ENCODE measurements at regions not wholly inside any gene's neighbourhood (a gene's known extent, or its start where the extent isn't known, plus 50 kb on each side); places are given as distances from the start of the nearest gene placed in this dataset.
"Not testable (repeated sequence)": the region's sequence is repeated elsewhere in the genome, so short reads cannot be mapped to it uniquely, and the experiment has no call there.

- intact Hi-C loops (cut with DNase I): no loop called here
- DNase-seq: no peak
Measured at GRCh38 chr5:71899865-71900342, 180.8 kb downstream of the CARTPT start.

GRCh38 chr5:71903808-71904207 lies 184.7 kb downstream of the CARTPT start:
- DNase-seq: no peak
- intact Hi-C loops (cut with DNase I): no loop called here

GRCh38 chr5:71904852-71905251 lies 185.8 kb downstream of the CARTPT start:
- intact Hi-C loops (cut with DNase I): no loop called here
- no peak for DNase-seq

GRCh38 chr5:71905834-71906711 lies 187.0 kb downstream of the CARTPT start:
- no peak for DNase-seq
- intact Hi-C loops (cut with DNase I): no loop called here

GRCh38 chr5:71907001-71907588 lies 188.0 kb downstream of the CARTPT start:
- intact Hi-C loops (cut with DNase I): no loop called here
- DNase-seq: no peak

- intact Hi-C loops (cut with DNase I): no loop called here
- no peak for DNase-seq
Measured at GRCh38 chr5:71907608-71908145, 188.6 kb downstream of the CARTPT start.

GRCh38 chr5:71910741-71911140 lies 191.7 kb downstream of the CARTPT start:
- intact Hi-C loops (cut with DNase I): no loop called here
- DNase-seq: no peak

GRCh38 chr5:71912021-71912420 lies 192.9 kb downstream of the CARTPT start:
- intact Hi-C loops (cut with DNase I): no loop called here

GRCh38 chr5:71914281-71914680 lies 193.0 kb upstream of the MAP1B start:
- DNase-seq: no peak
- intact Hi-C loops (cut with DNase I): no loop called here

More at GRCh38 chr5:71912021-71912420, 192.9 kb downstream of the CARTPT start:
- DNase-seq: no peak

GRCh38 chr5:71922584-71923106 lies 184.6 kb upstream of the MAP1B start:
- no peak for DNase-seq
- intact Hi-C loops (cut with DNase I): no loop called here

GRCh38 chr5:71923755-71924154 lies 183.5 kb upstream of the MAP1B start:
- intact Hi-C loops (cut with DNase I): no loop called here
- no peak for DNase-seq

- intact Hi-C loops (cut with DNase I): no loop called here
- no peak for DNase-seq
Measured at GRCh38 chr5:71924325-71924724, 182.9 kb upstream of the MAP1B start.

- intact Hi-C loops (cut with DNase I): no loop called here
- DNase-seq: no peak
Measured at GRCh38 chr5:71924980-71925379, 182.3 kb upstream of the MAP1B start.

- no peak for DNase-seq
- intact Hi-C loops (cut with DNase I): no loop called here
Measured at GRCh38 chr5:71925608-71926091, 181.6 kb upstream of the MAP1B start.

- no peak for DNase-seq
- intact Hi-C loops (cut with DNase I): no loop called here
Measured at GRCh38 chr5:71929003-71929402, 178.3 kb upstream of the MAP1B start.

- DNase-seq: not testable (repeated sequence)
Measured at GRCh38 chr5:71930554-71930953, 176.7 kb upstream of the MAP1B start.

GRCh38 chr5:71932131-71932654 lies 175.1 kb upstream of the MAP1B start:
- intact Hi-C loops (cut with DNase I): no loop called here
- DNase-seq: no peak

More at GRCh38 chr5:71930554-71930953, 176.7 kb upstream of the MAP1B start:
- intact Hi-C loops (cut with DNase I): not testable (repeated sequence)

- intact Hi-C loops (cut with DNase I): no loop called here
- peak in 7 of 10 donors; percentile 31 to 93 (median 36) for DNase-seq
Measured at GRCh38 chr5:71932655-71933338, 174.5 kb upstream of the MAP1B start.

GRCh38 chr5:71934322-71934721 lies 173.0 kb upstream of the MAP1B start:
- intact Hi-C loops (cut with DNase I): no loop called here
- no peak for DNase-seq

Data from posterior cingulate gyrus (tissue), 11 donors.